ENCODE measurements at regions not wholly inside any gene's neighbourhood (a gene's known extent, or its start where the extent isn't known, plus 50 kb on each side); places are given as distances from the start of the nearest gene placed in this dataset.

- TF ChIP-seq, protein P1, sequence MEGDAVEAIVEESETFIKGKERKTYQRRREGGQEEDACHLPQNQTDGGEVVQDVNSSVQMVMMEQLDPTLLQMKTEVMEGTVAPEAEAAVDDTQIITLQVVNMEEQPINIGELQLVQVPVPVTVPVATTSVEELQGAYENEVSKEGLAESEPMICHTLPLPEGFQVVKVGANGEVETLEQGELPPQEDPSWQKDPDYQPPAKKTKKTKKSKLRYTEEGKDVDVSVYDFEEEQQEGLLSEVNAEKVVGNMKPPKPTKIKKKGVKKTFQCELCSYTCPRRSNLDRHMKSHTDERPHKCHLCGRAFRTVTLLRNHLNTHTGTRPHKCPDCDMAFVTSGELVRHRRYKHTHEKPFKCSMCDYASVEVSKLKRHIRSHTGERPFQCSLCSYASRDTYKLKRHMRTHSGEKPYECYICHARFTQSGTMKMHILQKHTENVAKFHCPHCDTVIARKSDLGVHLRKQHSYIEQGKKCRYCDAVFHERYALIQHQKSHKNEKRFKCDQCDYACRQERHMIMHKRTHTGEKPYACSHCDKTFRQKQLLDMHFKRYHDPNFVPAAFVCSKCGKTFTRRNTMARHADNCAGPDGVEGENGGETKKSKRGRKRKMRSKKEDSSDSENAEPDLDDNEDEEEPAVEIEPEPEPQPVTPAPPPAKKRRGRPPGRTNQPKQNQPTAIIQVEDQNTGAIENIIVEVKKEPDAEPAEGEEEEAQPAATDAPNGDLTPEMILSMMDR (IDR thresholded peaks at IDR 0.05; ENCODE audit: insufficient read depth, low read length): no peak
- TF ChIP-seq POLR2AphosphoS5 (IDR thresholded peaks at IDR 0.05; ENCODE audit: low read depth) (no peak), SPI1 (IDR thresholded peaks at IDR 0.05; ENCODE audit: borderline replicate concordance, low read depth) (no peak)
These were observed 286.8 kb upstream of the RPS23 start for GRCh38 chr5:82564963-82565362.

All from HL-60 (cell line).